ENCODE measurements at regions not wholly inside any gene's neighbourhood (a gene's known extent, or its start where the extent isn't known, plus 50 kb on each side); places are given as distances from the start of the nearest gene placed in this dataset.

GRCh38 chr18:41771973-41772372 lies 183.1 kb upstream of the PIK3C3 start:
- TF ChIP-seq, protein P1, sequence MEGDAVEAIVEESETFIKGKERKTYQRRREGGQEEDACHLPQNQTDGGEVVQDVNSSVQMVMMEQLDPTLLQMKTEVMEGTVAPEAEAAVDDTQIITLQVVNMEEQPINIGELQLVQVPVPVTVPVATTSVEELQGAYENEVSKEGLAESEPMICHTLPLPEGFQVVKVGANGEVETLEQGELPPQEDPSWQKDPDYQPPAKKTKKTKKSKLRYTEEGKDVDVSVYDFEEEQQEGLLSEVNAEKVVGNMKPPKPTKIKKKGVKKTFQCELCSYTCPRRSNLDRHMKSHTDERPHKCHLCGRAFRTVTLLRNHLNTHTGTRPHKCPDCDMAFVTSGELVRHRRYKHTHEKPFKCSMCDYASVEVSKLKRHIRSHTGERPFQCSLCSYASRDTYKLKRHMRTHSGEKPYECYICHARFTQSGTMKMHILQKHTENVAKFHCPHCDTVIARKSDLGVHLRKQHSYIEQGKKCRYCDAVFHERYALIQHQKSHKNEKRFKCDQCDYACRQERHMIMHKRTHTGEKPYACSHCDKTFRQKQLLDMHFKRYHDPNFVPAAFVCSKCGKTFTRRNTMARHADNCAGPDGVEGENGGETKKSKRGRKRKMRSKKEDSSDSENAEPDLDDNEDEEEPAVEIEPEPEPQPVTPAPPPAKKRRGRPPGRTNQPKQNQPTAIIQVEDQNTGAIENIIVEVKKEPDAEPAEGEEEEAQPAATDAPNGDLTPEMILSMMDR (IDR thresholded peaks at IDR 0.05), result no peak
- TF ChIP-seq POLR2A (IDR thresholded peaks at IDR 0.05), result no peak

All from testis (tissue), 2 donors.